ENCODE measurements at regions not wholly inside any gene's neighbourhood (a gene's known extent, or its start where the extent isn't known, plus 50 kb on each side); places are given as distances from the start of the nearest gene placed in this dataset.

GRCh38 chr7:142401951-142402350 lies 144.1 kb upstream of the PRSS58 start:
- TF ChIP-seq, protein P1, sequence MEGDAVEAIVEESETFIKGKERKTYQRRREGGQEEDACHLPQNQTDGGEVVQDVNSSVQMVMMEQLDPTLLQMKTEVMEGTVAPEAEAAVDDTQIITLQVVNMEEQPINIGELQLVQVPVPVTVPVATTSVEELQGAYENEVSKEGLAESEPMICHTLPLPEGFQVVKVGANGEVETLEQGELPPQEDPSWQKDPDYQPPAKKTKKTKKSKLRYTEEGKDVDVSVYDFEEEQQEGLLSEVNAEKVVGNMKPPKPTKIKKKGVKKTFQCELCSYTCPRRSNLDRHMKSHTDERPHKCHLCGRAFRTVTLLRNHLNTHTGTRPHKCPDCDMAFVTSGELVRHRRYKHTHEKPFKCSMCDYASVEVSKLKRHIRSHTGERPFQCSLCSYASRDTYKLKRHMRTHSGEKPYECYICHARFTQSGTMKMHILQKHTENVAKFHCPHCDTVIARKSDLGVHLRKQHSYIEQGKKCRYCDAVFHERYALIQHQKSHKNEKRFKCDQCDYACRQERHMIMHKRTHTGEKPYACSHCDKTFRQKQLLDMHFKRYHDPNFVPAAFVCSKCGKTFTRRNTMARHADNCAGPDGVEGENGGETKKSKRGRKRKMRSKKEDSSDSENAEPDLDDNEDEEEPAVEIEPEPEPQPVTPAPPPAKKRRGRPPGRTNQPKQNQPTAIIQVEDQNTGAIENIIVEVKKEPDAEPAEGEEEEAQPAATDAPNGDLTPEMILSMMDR (conservative IDR thresholded peaks at IDR 0.05) = no peak
- no peak for TF ChIP-seq EZH2 (IDR thresholded peaks at IDR 0.05; ENCODE audit: low read depth)

All from PC-9 (cell line).